ENCODE measurements at regions not wholly inside any gene's neighbourhood (a gene's known extent, or its start where the extent isn't known, plus 50 kb on each side); places are given as distances from the start of the nearest gene placed in this dataset.

DNA sequence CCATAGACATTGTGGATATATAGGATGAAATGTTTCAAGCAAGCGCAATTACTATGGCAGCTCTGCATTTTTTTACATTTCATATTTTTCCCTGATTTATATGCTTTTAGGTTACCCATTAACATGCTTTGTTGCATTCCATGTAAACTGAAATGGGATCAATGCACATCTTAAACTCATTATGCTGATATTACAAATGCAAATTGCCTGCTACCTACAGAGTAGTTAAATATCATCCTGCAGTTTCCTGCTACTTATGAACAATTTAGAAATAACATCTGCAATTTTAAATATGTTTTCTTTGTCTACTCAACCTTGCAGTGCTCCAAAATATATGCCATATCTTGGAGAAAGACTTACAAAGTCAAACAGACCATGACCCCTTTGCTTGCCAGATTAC lies 526.9 kb upstream of the NECTIN3 start (continued):
- TF ChIP-seq PRDM15 (CRISPR knock-in tag; IDR thresholded peaks at IDR 0.05) (no peak), SP1 (IDR thresholded peaks at IDR 0.05; ENCODE audit: low read depth, low read length) (no peak), RAD21 (IDR thresholded peaks at IDR 0.05; ENCODE audit: insufficient read depth, low read depth, low read length) (no peak), ZNF384 (IDR thresholded peaks at IDR 0.05; ENCODE audit: borderline replicate concordance, low read depth, low read length) (no peak), POLR2A (IDR thresholded peaks at IDR 0.05; ENCODE audit: low read depth, low read length) (no peak), RCOR1 (conservative IDR thresholded peaks at IDR 0.05; ENCODE audit: low read depth, low read length) (no peak), ETV6 (conservative IDR thresholded peaks at IDR 0.05 in 1 of 2, IDR thresholded peaks at IDR 0.05 in 1 of 2; ENCODE audit: borderline replicate concordance in 1 of 2, low read depth in 1 of 2) (no peak), SPI1 (IDR thresholded peaks at IDR 0.05; ENCODE audit: borderline replicate concordance, insufficient read depth, low read depth, low read length) (no peak), HCFC1 (IDR thresholded peaks at IDR 0.05; ENCODE audit: low read length) (no peak)

GRCh38 chr3:110550511-110550910 lies 521.1 kb upstream of the NECTIN3 start:
- H3K9ac ChIP-seq (ENCODE audit: control insufficient read depth, insufficient read depth, low read length) = no peak overlapping the region
- ATAC-seq (no peak), DNase-seq (ENCODE audit: low read depth, low spot score) (no peak), FAIRE-seq (no peak)
- ChIA-PET POLR2A (no interaction called here), SMC1A (ENCODE audit: uncharacterized antibody, unreplicated experiment) (no interaction called here), RAD21 (ENCODE audit: unreplicated experiment) (no interaction called here), CTCF (interaction anchor here (0.7 kb wide), 1 partner anchor 208 kb away, joined by 3 read pairs; no protein-coding TSS in a partner anchor)
- H3K4me1 ChIP-seq (ENCODE audit: control insufficient read depth, insufficient read depth, low read length) = no peaks in the 10 kb centered on the region
- TF ChIP-seq SP1 (IDR thresholded peaks at IDR 0.05; ENCODE audit: low read depth, low read length) = no peak
- no peak for TF ChIP-seq PML (IDR thresholded peaks at IDR 0.05; ENCODE audit: low read length)
- TF ChIP-seq, protein P1, sequence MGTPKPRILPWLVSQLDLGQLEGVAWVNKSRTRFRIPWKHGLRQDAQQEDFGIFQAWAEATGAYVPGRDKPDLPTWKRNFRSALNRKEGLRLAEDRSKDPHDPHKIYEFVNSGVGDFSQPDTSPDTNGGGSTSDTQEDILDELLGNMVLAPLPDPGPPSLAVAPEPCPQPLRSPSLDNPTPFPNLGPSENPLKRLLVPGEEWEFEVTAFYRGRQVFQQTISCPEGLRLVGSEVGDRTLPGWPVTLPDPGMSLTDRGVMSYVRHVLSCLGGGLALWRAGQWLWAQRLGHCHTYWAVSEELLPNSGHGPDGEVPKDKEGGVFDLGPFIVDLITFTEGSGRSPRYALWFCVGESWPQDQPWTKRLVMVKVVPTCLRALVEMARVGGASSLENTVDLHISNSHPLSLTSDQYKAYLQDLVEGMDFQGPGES (IDR thresholded peaks at IDR 0.05) = no peak
- no peak for TF ChIP-seq HSF1 (IDR thresholded peaks at IDR 0.05; ENCODE audit: low read depth, low read length)
- TF ChIP-seq ATF7 (IDR thresholded peaks at IDR 0.05; ENCODE audit: low read depth) = no peak
- no peak for TF ChIP-seq MXI1 (IDR thresholded peaks at IDR 0.05; ENCODE audit: low read depth, low read length)
- no peak for TF ChIP-seq HDAC6 (IDR thresholded peaks at IDR 0.05; ENCODE audit: unreplicated experiment)
- H3K79me2 ChIP-seq (ENCODE audit: control insufficient read depth, insufficient read depth, low read length) = no peaks in the 10 kb centered on the region
- H4K20me1 ChIP-seq (ENCODE audit: control insufficient read depth, insufficient read depth) = no peaks in the 10 kb centered on the region
- in situ Hi-C loops (cut with MboI) (no loop called here), intact Hi-C loops (cut with micrococcal nuclease; ENCODE audit: unreplicated experiment) (no loop called here)
- no peak overlapping the region for H3K4me2 ChIP-seq (ENCODE audit: control insufficient read depth, insufficient read depth)
- no TSS peak for BruUV-seq (replicated peaks)
- no peaks in the 10 kb centered on the region for H3K9me3 ChIP-seq (replicated peaks; ENCODE audit: control insufficient read depth, insufficient read depth, low read length)
- 8% methylated on average over 5 of the region's 5 CpGs for WGBS (ENCODE audit: insufficient coverage, insufficient replicate concordance, low lambda C conversion rate, missing lambda C conversion rate)
- no peak overlapping the region for H2AFZ ChIP-seq (ENCODE audit: control insufficient read depth, low read depth, low read length)
- no peaks in the 10 kb centered on the region for H3K36me3 ChIP-seq (ENCODE audit: control insufficient read depth in 2 of 2, insufficient read depth in 2 of 2, low read length in 1 of 2)
- no peaks in the 10 kb centered on the region for H3K27me3 ChIP-seq (replicated peaks in 1 of 2; ENCODE audit: control insufficient read depth in 2 of 2, insufficient read depth in 2 of 2, low read length in 1 of 2)
- no peak overlapping the region for H3K4me3 ChIP-seq
- H3K27ac ChIP-seq (ENCODE audit: control insufficient read depth, insufficient read depth) = no peak overlapping the region

All from GM12878 (cell line).